ENCODE measurements at regions not wholly inside any gene's neighbourhood (a gene's known extent, or its start where the extent isn't known, plus 50 kb on each side); places are given as distances from the start of the nearest gene placed in this dataset.

DNA sequence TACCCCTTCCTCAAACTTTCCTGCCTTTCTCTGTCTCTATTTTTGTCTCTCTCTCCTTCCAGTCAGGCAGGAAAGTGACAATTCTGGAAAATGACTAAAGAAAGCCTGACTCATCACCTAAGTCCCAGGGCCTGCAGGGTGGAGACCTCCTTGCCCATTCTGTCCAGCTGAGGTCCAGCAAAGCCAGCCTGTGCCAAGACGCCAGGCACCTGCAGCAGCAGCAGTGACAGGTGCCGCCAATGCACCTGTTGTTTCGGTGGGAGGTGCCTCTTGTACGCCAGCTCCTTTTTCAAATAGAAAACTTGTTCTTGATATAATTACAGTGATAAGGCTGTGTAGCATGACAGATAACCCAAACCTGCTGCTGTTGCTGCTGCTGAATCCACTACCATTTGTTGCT lies 501.3 kb downstream of the NTRK3 start:
- POLR2A ChIA-PET, result no interaction called here
- H3K27me3 ChIP-seq (ENCODE audit: insufficient read depth, low read length), result no peaks in the 10 kb centered on the region
- H3K4me3 ChIP-seq (replicated peaks in 1 of 2; ENCODE audit: low read depth in 1 of 2, low read length in 2 of 2), result no peak overlapping the region
- TF ChIP-seq SP1 (IDR thresholded peaks at IDR 0.05; ENCODE audit: low read depth) (no peak), POLR2AphosphoS5 (IDR thresholded peaks at IDR 0.05; ENCODE audit: low read depth, low read length) (no peak), ZFX (IDR thresholded peaks at IDR 0.05) (no peak)
- TF ChIP-seq, protein P1, sequence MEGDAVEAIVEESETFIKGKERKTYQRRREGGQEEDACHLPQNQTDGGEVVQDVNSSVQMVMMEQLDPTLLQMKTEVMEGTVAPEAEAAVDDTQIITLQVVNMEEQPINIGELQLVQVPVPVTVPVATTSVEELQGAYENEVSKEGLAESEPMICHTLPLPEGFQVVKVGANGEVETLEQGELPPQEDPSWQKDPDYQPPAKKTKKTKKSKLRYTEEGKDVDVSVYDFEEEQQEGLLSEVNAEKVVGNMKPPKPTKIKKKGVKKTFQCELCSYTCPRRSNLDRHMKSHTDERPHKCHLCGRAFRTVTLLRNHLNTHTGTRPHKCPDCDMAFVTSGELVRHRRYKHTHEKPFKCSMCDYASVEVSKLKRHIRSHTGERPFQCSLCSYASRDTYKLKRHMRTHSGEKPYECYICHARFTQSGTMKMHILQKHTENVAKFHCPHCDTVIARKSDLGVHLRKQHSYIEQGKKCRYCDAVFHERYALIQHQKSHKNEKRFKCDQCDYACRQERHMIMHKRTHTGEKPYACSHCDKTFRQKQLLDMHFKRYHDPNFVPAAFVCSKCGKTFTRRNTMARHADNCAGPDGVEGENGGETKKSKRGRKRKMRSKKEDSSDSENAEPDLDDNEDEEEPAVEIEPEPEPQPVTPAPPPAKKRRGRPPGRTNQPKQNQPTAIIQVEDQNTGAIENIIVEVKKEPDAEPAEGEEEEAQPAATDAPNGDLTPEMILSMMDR (IDR thresholded peaks at IDR 0.05 in 2 of 3, conservative IDR thresholded peaks at IDR 0.05 in 1 of 3; ENCODE audit: borderline replicate concordance in 1 of 3, insufficient read depth in 1 of 3, low read depth in 2 of 3, low read length in 2 of 3), result no peak
- H3K4me1 ChIP-seq (ENCODE audit: control insufficient read depth in 1 of 2, insufficient read depth in 2 of 2, low read length in 2 of 2), result no peaks in the 10 kb centered on the region
- DNase-seq (ENCODE audit: low read depth, low spot score) (no peak), ATAC-seq (no peak)
- H3K9me3 ChIP-seq (ENCODE audit: control insufficient read depth in 1 of 2, insufficient read depth in 1 of 2, low read depth in 1 of 2, low read length in 2 of 2), result peaks cover 0 to 10% of the 10 kb centered on the region in 2 experiments; a peak in 2 of 4 replicates
- H3K9me2 ChIP-seq (ENCODE audit: insufficient read depth), result no peaks in the 10 kb centered on the region
- H3K36me3 ChIP-seq (ENCODE audit: control insufficient read depth in 1 of 2, insufficient read depth in 2 of 2, low read length in 2 of 2), result no peaks in the 10 kb centered on the region
- no peaks in the 10 kb centered on the region for H4K20me1 ChIP-seq (ENCODE audit: insufficient read depth)
- no TSS peak for BruUV-seq (replicated peaks)
- no peak overlapping the region for H3K27ac ChIP-seq (ENCODE audit: low read depth, low read length)
- H3K79me2 ChIP-seq (ENCODE audit: insufficient read depth, low read length), result no peaks in the 10 kb centered on the region
- RAD21 ChIA-PET (ENCODE audit: low non-redundant PET in 1 of 2, low total read pairs in 2 of 2, uncharacterized antibody in 2 of 2, unreplicated experiment in 2 of 2), result no interaction called here
- H3K9ac ChIP-seq (ENCODE audit: low read length), result no peak overlapping the region
- no peak overlapping the region for H3K4me2 ChIP-seq (ENCODE audit: low read length)
- CTCF ChIA-PET, result no interaction called here
- no peak overlapping the region for H2AFZ ChIP-seq (ENCODE audit: low read depth, low read length, poor library complexity, severe bottlenecking)
- intact Hi-C loops (cut with micrococcal nuclease), result no loop called here

DNA sequence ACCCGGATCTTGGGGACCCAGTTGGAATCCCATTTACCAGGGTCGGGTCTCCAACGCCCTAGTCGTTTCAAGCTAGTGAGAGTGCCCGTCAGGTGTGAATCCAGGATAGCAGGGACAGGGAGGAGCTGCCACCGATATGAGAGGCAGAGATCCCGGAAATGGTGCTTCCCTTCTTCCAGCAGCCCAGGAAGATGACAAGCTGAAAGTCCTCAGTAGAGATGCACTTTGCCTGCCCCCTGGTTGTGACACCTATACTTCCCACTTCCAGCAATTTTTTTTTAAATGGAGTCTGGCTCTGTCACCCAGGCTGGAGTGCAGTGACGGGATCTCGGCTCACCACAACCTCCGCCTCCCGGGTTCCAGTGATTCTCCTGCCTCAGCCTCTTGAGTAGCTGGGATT lies 503.0 kb downstream of the NTRK3 start:
- RAD21 ChIA-PET (ENCODE audit: low non-redundant PET in 1 of 2, low total read pairs in 2 of 2, uncharacterized antibody in 2 of 2, unreplicated experiment in 2 of 2), result no interaction called here

More for the DNA sequence above, 503.0 kb downstream of the NTRK3 start:
- Histone ChIP-seq H4K20me1 (ENCODE audit: insufficient read depth) (no peaks in the 10 kb centered on the region), H3K9me3 (ENCODE audit: control insufficient read depth in 1 of 2, insufficient read depth in 1 of 2, low read depth in 1 of 2, low read length in 2 of 2) (peaks cover 0 to 13% of the 10 kb centered on the region in 2 experiments; a peak in 2 of 4 replicates), H3K9ac (ENCODE audit: low read length) (no peak overlapping the region), H3K79me2 (ENCODE audit: insufficient read depth, low read length) (no peaks in the 10 kb centered on the region), H3K27me3 (ENCODE audit: insufficient read depth, low read length) (no peaks in the 10 kb centered on the region), H3K4me3 (replicated peaks in 1 of 2; ENCODE audit: low read depth in 1 of 2, low read length in 2 of 2) (no peak overlapping the region), H3K9me2 (ENCODE audit: insufficient read depth) (no peaks in the 10 kb centered on the region), H3K4me1 (ENCODE audit: control insufficient read depth in 1 of 2, insufficient read depth in 2 of 2, low read length in 2 of 2) (no peaks in the 10 kb centered on the region), H2AFZ (ENCODE audit: low read depth, low read length, poor library complexity, severe bottlenecking) (no peak overlapping the region), H3K4me2 (ENCODE audit: low read length) (no peak overlapping the region), H3K27ac (ENCODE audit: low read depth, low read length) (no peak overlapping the region), H3K36me3 (ENCODE audit: control insufficient read depth in 1 of 2, insufficient read depth in 2 of 2, low read length in 2 of 2) (no peaks in the 10 kb centered on the region)
- no TSS peak for BruUV-seq (replicated peaks)
- POLR2A ChIA-PET, result no interaction called here
- no peak for DNase-seq (ENCODE audit: low read depth, low spot score)
- ATAC-seq, result no peak
- intact Hi-C loops (cut with micrococcal nuclease), result no loop called here
- CTCF ChIA-PET, result no interaction called here
- no peak for TF ChIP-seq ZNF274 (IDR thresholded peaks at IDR 0.05; ENCODE audit: low read depth, low read length)
- no peak for TF ChIP-seq POLR2A (IDR thresholded peaks at IDR 0.05; ENCODE audit: borderline replicate concordance, extremely low read depth, insufficient read depth, insufficient read length)
- TF ChIP-seq YY1 (IDR thresholded peaks at IDR 0.05; ENCODE audit: extremely low read depth, insufficient replicate concordance, low read depth, low read length), result no peak
- TF ChIP-seq CEBPB (IDR thresholded peaks at IDR 0.05; ENCODE audit: low read depth), result no peak
